NK-92 (cell line): ENCODE measurements at regions not wholly inside any gene's neighbourhood (a gene's known extent, or its start where the extent isn't known, plus 50 kb on each side); places are given as distances from the start of the nearest gene placed in this dataset.

ENCODE experiments used
- DNase-seq: peaks from one replicate; lab custom pipeline; 2025; ENCODE audit not compliant: unreplicated experiment; lab: John Stamatoyannopoulos, UW

- no peak for DNase-seq
Measured at GRCh38 chr5:1707467-1707866, 92.2 kb downstream of the MRPL36 start.

- no peak for DNase-seq
Measured at GRCh38 chr5:1706428-1706827, 93.2 kb downstream of the MRPL36 start.

- no peak for DNase-seq
Measured at GRCh38 chr5:1706021-1706420, 93.6 kb downstream of the MRPL36 start.

GRCh38 chr5:1704676-1705075 is 95.0 kb downstream of the MRPL36 start:
- no peak for DNase-seq

DNA sequence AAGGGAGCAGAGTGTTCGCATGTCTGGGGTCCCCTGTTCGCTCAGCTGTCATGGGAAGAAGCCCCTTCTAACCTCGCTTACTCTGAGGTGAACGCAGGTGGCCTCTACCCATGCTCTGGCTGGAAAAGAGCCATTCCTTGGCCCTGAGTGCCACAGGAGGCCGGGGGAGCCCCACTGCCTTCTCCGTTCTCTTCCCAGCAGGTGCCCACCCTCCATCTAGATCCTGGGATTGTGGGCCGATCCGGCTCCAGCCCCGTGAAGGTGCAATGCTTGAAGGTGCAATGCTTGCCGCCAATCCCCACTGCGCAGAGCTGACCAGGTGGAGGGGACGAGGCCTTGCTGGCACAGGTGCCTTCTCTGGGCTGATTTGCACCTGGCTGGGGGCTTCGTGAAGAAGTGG is 95.4 kb downstream of the MRPL36 start:
- no peak for DNase-seq

DNA sequence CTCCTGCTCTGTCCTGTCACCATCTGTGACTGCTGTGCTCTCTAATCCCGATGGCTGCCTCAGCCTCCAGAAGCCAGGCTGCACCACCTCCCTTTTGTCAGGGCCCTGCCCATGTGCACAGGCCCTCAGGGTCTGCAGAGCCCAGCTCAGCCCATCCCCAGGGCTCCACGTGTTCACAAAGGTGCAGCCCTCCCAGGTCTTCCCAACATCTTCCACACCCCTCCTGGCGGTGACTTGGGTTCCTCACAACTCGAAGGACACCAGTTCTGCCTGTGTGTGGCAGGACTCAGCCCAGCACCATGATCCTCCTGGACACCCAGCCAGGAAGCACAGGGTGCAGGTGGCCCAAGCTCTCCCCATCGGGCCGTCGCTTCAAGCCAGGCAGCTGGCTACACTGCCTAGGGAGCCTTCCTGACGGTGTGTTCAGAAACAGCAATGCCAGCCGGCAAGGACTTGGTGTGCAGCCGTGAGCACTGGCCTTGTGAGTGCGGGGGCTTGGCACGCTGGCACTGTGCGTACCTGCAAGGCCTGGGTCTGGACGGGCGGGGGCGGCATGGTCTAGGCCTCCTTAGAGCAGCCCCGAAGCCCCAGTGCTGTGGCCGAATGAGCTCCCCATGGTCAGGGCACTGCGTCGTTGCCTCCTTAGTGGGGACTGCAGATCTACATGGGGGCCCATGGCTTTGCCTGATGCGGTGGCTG is 96.1 kb downstream of the MRPL36 start:
- DNase-seq: no peak

DNA sequence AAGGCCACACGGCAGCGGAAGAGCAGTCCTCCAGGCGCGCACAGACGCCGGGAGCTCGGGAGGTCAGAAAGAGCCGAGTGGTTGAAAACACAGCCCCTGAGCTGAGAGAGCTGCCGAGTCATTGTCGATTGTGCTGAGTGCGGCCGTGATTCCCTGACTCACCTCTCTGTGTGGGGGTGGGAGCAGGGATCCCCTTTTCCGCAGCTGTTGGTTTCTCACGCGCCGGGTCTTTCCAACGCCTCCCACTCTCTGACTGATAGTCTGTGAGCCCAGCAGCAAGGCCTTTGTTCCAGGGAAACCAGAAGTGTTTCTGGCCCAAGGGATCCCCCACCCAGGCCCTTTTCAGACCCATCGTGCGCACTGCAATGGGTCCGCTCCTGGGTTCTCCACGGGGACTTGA is 97.3 kb downstream of the MRPL36 start:
- no peak for DNase-seq

DNA sequence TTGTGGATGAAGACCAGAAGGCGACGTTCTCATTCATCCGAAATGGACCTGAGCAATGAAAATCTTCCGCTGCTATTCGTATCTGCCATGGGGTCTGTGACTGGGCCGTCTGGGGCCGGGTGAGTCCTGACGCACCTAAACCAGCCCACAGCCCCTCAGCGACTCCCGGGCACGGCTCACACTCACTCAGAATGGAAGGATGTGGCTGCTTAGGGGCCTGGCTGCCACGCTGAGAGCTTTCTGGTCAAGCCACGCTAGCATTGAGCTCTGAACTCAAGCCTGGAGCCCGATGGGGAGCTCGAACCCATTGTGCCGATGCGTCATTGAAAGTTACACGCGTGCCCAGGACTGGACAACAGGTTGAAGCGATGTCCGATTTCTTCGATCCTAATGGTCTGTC is 97.8 kb downstream of the MRPL36 start:
- no peak for DNase-seq

GRCh38 chr5:1701216-1701864 is 98.3 kb downstream of the MRPL36 start:
- no peak for DNase-seq

GRCh38 chr5:1699394-1699793 is 100.2 kb downstream of the MRPL36 start:
- no peak for DNase-seq

GRCh38 chr5:1698589-1699316 is 100.9 kb downstream of the MRPL36 start:
- DNase-seq: no peak

DNA sequence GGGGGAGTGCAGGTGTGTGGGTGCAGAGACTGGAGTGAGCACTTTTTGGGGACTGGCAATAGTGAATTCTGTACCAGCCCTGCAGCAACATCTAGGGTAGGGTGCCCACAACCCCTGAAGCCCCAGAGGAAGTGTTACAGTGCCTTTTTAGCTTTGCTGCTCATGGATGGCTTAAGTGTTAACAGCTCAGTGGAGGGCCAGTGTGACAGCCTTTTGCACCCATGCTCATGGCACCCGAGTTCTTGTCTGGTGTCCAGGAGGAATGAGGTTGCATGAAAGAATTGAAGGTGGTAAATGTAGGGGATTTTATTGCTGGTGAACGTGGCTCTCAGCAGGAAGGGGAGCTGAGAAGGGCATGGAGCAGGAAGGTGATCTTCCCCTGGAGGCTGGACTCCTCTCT is 107.3 kb downstream of the MRPL36 start:
- DNase-seq: no peak

- DNase-seq: no peak
Measured at GRCh38 chr5:1687301-1687970, 112.2 kb downstream of the MRPL36 start.

GRCh38 chr5:1686016-1686802 is 113.4 kb downstream of the MRPL36 start:
- no peak for DNase-seq

DNA sequence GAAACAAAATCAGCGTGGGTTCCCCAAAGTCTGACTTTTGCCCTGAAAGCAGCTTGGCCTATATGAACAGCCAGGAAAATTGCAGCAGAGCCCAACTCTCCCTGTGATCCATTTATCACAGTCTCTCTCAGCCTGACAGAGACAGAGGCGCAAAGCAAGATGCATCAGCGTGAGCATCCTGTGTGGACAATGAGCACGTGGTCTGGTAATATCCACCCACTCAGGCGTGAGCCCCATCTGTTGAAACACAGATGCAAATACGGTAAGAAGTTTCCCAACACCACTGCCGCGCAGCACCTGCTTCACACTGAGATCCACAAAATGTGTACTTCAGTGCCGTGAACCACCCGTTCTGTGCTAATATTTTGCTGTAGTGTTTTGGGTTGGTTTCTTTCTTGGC is 114.6 kb downstream of the MRPL36 start:
- no peak for DNase-seq

GRCh38 chr5:1681955-1682354 is 117.7 kb downstream of the MRPL36 start:
- DNase-seq: no peak

DNA sequence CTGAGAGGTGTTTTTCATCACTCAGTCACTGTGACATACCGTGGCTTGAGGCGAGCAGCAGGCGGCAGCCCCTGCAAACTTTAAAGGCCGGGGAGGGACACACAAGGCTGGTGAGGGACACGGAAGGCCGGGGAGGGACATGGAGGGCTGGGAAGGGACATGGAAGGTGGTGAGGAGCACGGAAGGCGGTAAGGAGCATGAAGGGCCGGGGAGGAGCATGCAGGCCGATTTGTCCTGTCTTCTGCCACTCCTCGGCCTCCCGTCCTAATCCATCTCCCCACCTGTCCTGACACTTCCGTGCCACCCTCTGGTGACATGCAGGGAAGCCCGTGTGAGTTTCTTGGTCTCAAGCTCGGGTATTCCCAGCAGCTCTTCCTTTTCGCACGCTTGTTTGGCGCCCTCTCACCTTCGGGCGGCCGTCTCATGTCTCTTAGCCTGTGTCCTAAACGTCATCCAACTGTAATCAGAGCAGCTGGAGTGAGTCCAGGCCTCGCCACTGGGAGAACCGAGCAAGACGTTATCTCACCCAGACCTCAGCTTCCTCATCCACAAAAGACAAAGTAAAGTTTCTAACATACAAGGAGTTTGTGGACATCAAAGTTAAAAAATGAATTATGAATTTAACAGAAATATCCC is 126.5 kb downstream of the MRPL36 start:
- no peak for DNase-seq

GRCh38 chr5:1672396-1672795 is 127.2 kb downstream of the MRPL36 start:
- no peak for DNase-seq

DNA sequence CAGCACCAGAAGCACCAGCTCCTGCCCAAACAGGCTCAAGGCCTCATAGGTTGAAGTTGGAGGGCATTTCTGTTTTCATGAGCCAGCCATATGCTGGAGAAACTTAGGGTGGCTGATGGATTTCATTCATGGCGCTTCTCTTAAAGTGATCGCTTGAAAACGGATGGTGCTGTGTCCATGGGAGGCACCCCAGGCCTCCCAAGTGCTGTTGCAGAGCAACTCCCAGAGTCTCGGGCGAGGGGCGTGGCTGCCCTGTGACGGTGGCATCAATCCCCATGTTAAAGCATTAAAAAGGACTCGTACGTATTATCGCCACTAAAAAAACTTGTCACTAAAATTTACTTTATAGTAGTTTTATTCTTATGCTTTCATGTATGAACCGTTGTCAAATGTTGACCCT is 128.3 kb downstream of the MRPL36 start:
- DNase-seq: no peak

- DNase-seq: no peak
Measured at GRCh38 chr5:1670351-1670750, 129.3 kb downstream of the MRPL36 start.
